H1 (cell line): ENCODE measurements at regions not wholly inside any gene's neighbourhood (a gene's known extent, or its start where the extent isn't known, plus 50 kb on each side); places are given as distances from the start of the nearest gene placed in this dataset.

Source experiments
- ATF3 ChIP-seq: IDR thresholded peaks from 2 replicates; pipeline ENCODE4 v1.6.1; 2011; ENCODE audit warnings: low read depth, mild to moderate bottlenecking, low read length; ENCODE audit not compliant: insufficient read depth
- CTCF ChIP-seq, 3 experiments: IDR thresholded peaks; 1 replicate in 2 of 3; 2 replicates in 1 of 3; pipeline versions ENCODE4 v1.5.1 to v1.6.1; 2011; ENCODE audit warnings: low read length in 3 of 3, mild to moderate bottlenecking in 3 of 3, inconsistent platforms in 2 of 3, low read depth in 1 of 3, moderate library complexity in 1 of 3; ENCODE audit not compliant: insufficient read depth in 1 of 3; ENCODE audit errors: control extremely low read depth in 1 of 3
- POLR2AphosphoS5 ChIP-seq: IDR thresholded peaks from 2 replicates; pipeline ENCODE4 v1.6.1; 2011; ENCODE audit warnings: low read depth, low read length
- SIX5 ChIP-seq: IDR thresholded peaks from 2 replicates; pipeline ENCODE4 v1.6.1; 2011; ENCODE audit warnings: mild to moderate bottlenecking, low read depth, low read length

- TF ChIP-seq CTCF (IDR thresholded peaks at IDR 0.05; ENCODE audit: control extremely low read depth in 1 of 3, insufficient read depth in 1 of 3, low read depth in 1 of 3, low read length in 3 of 3) = no peak
- TF ChIP-seq SIX5 = no peak
- TF ChIP-seq POLR2AphosphoS5 = no peak
- no peak for TF ChIP-seq ATF3
These were observed 447.3 kb upstream of the MPDZ start (continued) for GRCh38 chr9:13726746-13727145.
